IMR-90 (cell line): ENCODE measurements at regions not wholly inside any gene's neighbourhood (a gene's known extent, or its start where the extent isn't known, plus 50 kb on each side); places are given as distances from the start of the nearest gene placed in this dataset.

ENCODE experiments used
- ATAC-seq: fragments of 200-7000 bp; cut with Tn5 transposase; 2 replicates; pipeline ENCODE4 v1.9.1; 2020; ENCODE audit warnings: low read depth, mild to moderate bottlenecking, moderate library complexity
- BruUV-seq: library from RNA; stranded (reverse); fragments of 400-500 nt; replicated peaks from 2 replicates; lab custom pipeline; 2021; lab: Mats Ljungman, UMichigan
- CTCF ChIA-PET: fragments of 300-600 bp; formaldehyde crosslinking; extraction: SDS; loops from one replicate; lab custom pipeline; 2021; ENCODE audit warnings: antibody characterized with exemption; lab: Yijun Ruan, JAX
- POLR2A ChIA-PET: fragments of 300-600 bp; sonication (Branson Sonifier 250); formaldehyde crosslinking; loops from one replicate; lab custom pipeline; 2022; ENCODE audit warnings: antibody characterized with exemption; ENCODE audit not compliant: unreplicated experiment; lab: Charles Lee
- DNase-seq: peaks from one replicate; pipeline ENCODE4 v3.0.0; 2013
- H2AFZ ChIP-seq: replicated peaks from 2 replicates; pipeline ENCODE3; 2013; ENCODE audit warnings: low read length, mild to moderate bottlenecking; ENCODE audit not compliant: poor library complexity
- H2AK5ac ChIP-seq: 2 replicates; pipeline ENCODE4 v1.6.1; 2013; ENCODE audit warnings: low read depth, low read length, inconsistent platforms
- H2AK9ac ChIP-seq: replicated peaks from 2 replicates; pipeline ENCODE3; 2013; ENCODE audit warnings: mild to moderate bottlenecking, low read depth, low read length, moderate library complexity; ENCODE audit not compliant: poor library complexity
- H2BK120ac ChIP-seq: 2 replicates; pipeline ENCODE4 v1.6.1; 2013; ENCODE audit warnings: low read depth, low read length, inconsistent platforms
- H2BK15ac ChIP-seq: 3 replicates; pipeline ENCODE4 v1.6.1; 2013; ENCODE audit warnings: low read depth, low read length, inconsistent platforms
- H2BK20ac ChIP-seq: 2 replicates; pipeline ENCODE4 v1.6.1; 2013; ENCODE audit warnings: low read depth, mild to moderate bottlenecking, inconsistent platforms, low read length, moderate library complexity
- H2BK5ac ChIP-seq: 2 replicates; pipeline ENCODE4 v1.6.1; 2013; ENCODE audit warnings: mild to moderate bottlenecking, low read depth, low read length, inconsistent platforms; ENCODE audit not compliant: poor library complexity, severe bottlenecking
- H3K14ac ChIP-seq: replicated peaks from 2 replicates; pipeline ENCODE4 v1.6.1; 2013; ENCODE audit warnings: low read depth, low read length, inconsistent platforms
- H3K18ac ChIP-seq: 2 replicates; pipeline ENCODE4 v1.6.1; 2013; ENCODE audit warnings: low read depth, low read length, control low read depth
- H3K23ac ChIP-seq: 2 replicates; pipeline ENCODE4 v1.6.1; 2013; ENCODE audit warnings: low read depth, low read length, inconsistent platforms
- H3K27ac ChIP-seq: 2 replicates; pipeline ENCODE4 v1.5.1; 2013; ENCODE audit warnings: mild to moderate bottlenecking, control low read depth, low read length; ENCODE audit not compliant: insufficient read depth
- H3K27me3 ChIP-seq: 2 replicates; pipeline ENCODE4 v1.6.1; 2013; ENCODE audit warnings: low read length; ENCODE audit not compliant: control insufficient read depth, insufficient read depth
- H3K36me3 ChIP-seq: 2 replicates; pipeline ENCODE4 v1.6.1; 2013; ENCODE audit warnings: low read length, mixed read lengths; ENCODE audit not compliant: control insufficient read depth, insufficient read depth
- H3K4ac ChIP-seq: 2 replicates; pipeline ENCODE4 v1.6.1; 2013; ENCODE audit warnings: low read depth, low read length, inconsistent platforms
- H3K4me1 ChIP-seq: 2 replicates; pipeline ENCODE4 v1.6.1; 2013; ENCODE audit warnings: low read length, mixed read lengths; ENCODE audit not compliant: control insufficient read depth, insufficient read depth
- H3K4me2 ChIP-seq: 2 replicates; pipeline ENCODE4 v1.6.1; 2013; ENCODE audit warnings: low read depth, mild to moderate bottlenecking, control low read depth, low read length, moderate library complexity
- H3K4me3 ChIP-seq: 2 replicates; pipeline ENCODE4 v1.5.1; 2013; ENCODE audit warnings: low read depth, mild to moderate bottlenecking, control low read depth, low read length, moderate library complexity; ENCODE audit not compliant: insufficient read depth
- H3K56ac ChIP-seq: 2 replicates; pipeline ENCODE4 v1.6.1; 2013; ENCODE audit warnings: low read length, inconsistent platforms; ENCODE audit not compliant: insufficient read depth; ENCODE audit errors: extremely low read depth
- H3K79me1 ChIP-seq, 2 experiments: 2 replicates each; pipeline ENCODE4 v1.6.1; 2013; ENCODE audit warnings: low read length in 2 of 2, inconsistent platforms in 1 of 2, low read depth in 1 of 2
- H3K9ac ChIP-seq: 2 replicates; pipeline ENCODE4 v1.6.1; 2013; ENCODE audit warnings: low read depth, low read length, control low read depth
- H3K9me1 ChIP-seq: 2 replicates; pipeline ENCODE4 v1.6.1; 2013; ENCODE audit warnings: low read length, inconsistent platforms; ENCODE audit not compliant: insufficient read depth
- H3K9me3 ChIP-seq: 2 replicates; pipeline ENCODE4 v1.6.1; 2013; ENCODE audit warnings: low read length; ENCODE audit not compliant: control insufficient read depth, insufficient read depth
- H4K20me1 ChIP-seq: 2 replicates; pipeline ENCODE4 v1.6.1; 2013; ENCODE audit warnings: low read length, inconsistent platforms; ENCODE audit not compliant: insufficient read depth
- H4K5ac ChIP-seq: 2 replicates; pipeline ENCODE4 v1.6.1; 2013; ENCODE audit warnings: mild to moderate bottlenecking, low read depth, low read length, control low read depth
- H4K8ac ChIP-seq, 2 experiments: 2 replicates each; pipeline ENCODE4 v1.6.1; 2013; ENCODE audit warnings: low read depth in 2 of 2, low read length in 2 of 2, control low read depth in 1 of 2, inconsistent platforms in 1 of 2
- H4K91ac ChIP-seq: 2 replicates; pipeline ENCODE4 v1.6.1; 2013; ENCODE audit warnings: low read depth, low read length, inconsistent platforms; ENCODE audit not compliant: insufficient read depth
- BHLHE40 ChIP-seq: fragments of 150-350 bp; IDR thresholded peaks from 2 replicates; pipeline ENCODE4 v1.6.1; 2016; ENCODE audit warnings: mild to moderate bottlenecking, low read depth, low read length
- CEBPB ChIP-seq: IDR thresholded peaks from 2 replicates; pipeline ENCODE4 v1.6.1; 2012; ENCODE audit warnings: low read depth, low read length, improper control_type of control experiment
- CHD1 ChIP-seq: IDR thresholded peaks from 2 replicates; pipeline ENCODE4 v1.6.1; 2012; ENCODE audit warnings: low read depth, low read length, improper control_type of control experiment
- CTCF ChIP-seq: conservative IDR thresholded peaks from 2 replicates; pipeline ENCODE4 v1.5.1; 2012; ENCODE audit warnings: mild to moderate bottlenecking, low read depth, low read length, improper control_type of control experiment
- ELK1 ChIP-seq: fragments of 150-350 bp; IDR thresholded peaks from 2 replicates; pipeline ENCODE4 v1.6.1; 2016; ENCODE audit warnings: low read depth, mild to moderate bottlenecking, low read length, moderate library complexity, borderline replicate concordance
- FOS ChIP-seq: fragments of 150-350 bp; IDR thresholded peaks from 2 replicates; pipeline ENCODE4 v1.6.1; 2016; ENCODE audit warnings: low read depth, low read length
- MAFK ChIP-seq: IDR thresholded peaks from 2 replicates; pipeline ENCODE4 v1.6.1; 2012; ENCODE audit warnings: low read depth, low read length, improper control_type of control experiment
- MAZ ChIP-seq: IDR thresholded peaks from 2 replicates; pipeline ENCODE4 v1.6.1; 2012; ENCODE audit warnings: low read depth, mild to moderate bottlenecking, low read length, improper control_type of control experiment, moderate library complexity, borderline replicate concordance
- MXI1 ChIP-seq: IDR thresholded peaks from 2 replicates; pipeline ENCODE4 v1.6.1; 2012; ENCODE audit warnings: low read depth, mild to moderate bottlenecking, low read length, moderate library complexity, borderline replicate concordance
- NFE2L2 ChIP-seq: fragments of 150-350 bp; IDR thresholded peaks from 2 replicates; pipeline ENCODE4 v1.6.1; 2016; ENCODE audit warnings: low read depth, mild to moderate bottlenecking, low read length
- POLR2A ChIP-seq: IDR thresholded peaks from 2 replicates; pipeline ENCODE4 v1.6.1; 2012; ENCODE audit warnings: mild to moderate bottlenecking, low read depth, low read length
- RAD21 ChIP-seq: IDR thresholded peaks from 2 replicates; pipeline ENCODE4 v1.6.1; 2012; ENCODE audit warnings: low read length, improper control_type of control experiment
- RCOR1 ChIP-seq: IDR thresholded peaks from 2 replicates; pipeline ENCODE4 v1.6.1; 2012; ENCODE audit warnings: mild to moderate bottlenecking, low read length, improper control_type of control experiment; ENCODE audit not compliant: insufficient replicate concordance
- RFX5 ChIP-seq: IDR thresholded peaks from 2 replicates; pipeline ENCODE4 v1.8.0; 2012; ENCODE audit warnings: low read depth, mild to moderate bottlenecking, low read length, moderate library complexity
- SMC3 ChIP-seq: fragments of 150-350 bp; IDR thresholded peaks from 2 replicates; pipeline ENCODE4 v1.6.1; 2016; ENCODE audit warnings: low read depth, mild to moderate bottlenecking, antibody characterized with exemption, low read length, moderate library complexity
- USF2 ChIP-seq: fragments of 150-350 bp; IDR thresholded peaks from 2 replicates; pipeline ENCODE4 v1.6.1; 2017; ENCODE audit warnings: mild to moderate bottlenecking, antibody characterized with exemption, low read length, low read depth
- WGBS, 2 experiments: methylation state at CpG; one replicate each; pipeline versions ENCODE4 v1.1.5 to v1.1.7; 2013; ENCODE audit warnings: missing lambda C conversion rate in 2 of 2; ENCODE audit not compliant: insufficient read length in 1 of 2; ENCODE audit errors: extremely low coverage in 2 of 2; 5-methylcytosine and 5-hydroxymethylcytosine counted together
- dilution Hi-C: fragments of 300-500 bp; cut with HindIII; formaldehyde crosslinking; loops from one replicate; pipeline ENCODE4 v1.14.3; 2018; ENCODE audit warnings: low sequenced_read_pairs; ENCODE audit not compliant: unreplicated experiment
- in situ Hi-C: fragments of 300-500 bp; cut with MboI; formaldehyde crosslinking; loops from 3 replicates; pipeline ENCODE4 v1.14.3; 2019; ENCODE audit warnings: low sequenced_read_pairs, inconsistent platforms, mixed read lengths
- intact Hi-C: fragments of 100-400 bp; cut with micrococcal nuclease; formaldehyde crosslinking; loops from 2 replicates; pipeline ENCODE4 v1.10.0; 2022

- Histone ChIP-seq H3K56ac (no peak overlapping the region), H2AK5ac (no peak overlapping the region), H3K4me2 (no peak overlapping the region), H3K4me3 (no peak overlapping the region), H2AFZ (no peak overlapping the region), H2AK9ac (no peak overlapping the region), H3K23ac (no peak overlapping the region), H4K8ac (no peak overlapping the region), H4K5ac (no peak overlapping the region), H3K14ac (no peak overlapping the region), H3K18ac (no peak overlapping the region), H3K27ac (no peak overlapping the region), H2BK20ac (no peak overlapping the region), H4K91ac (no peak overlapping the region), H2BK120ac (no peak overlapping the region), H3K9ac (no peak overlapping the region), H3K9me1 (no peaks in the 10 kb centered on the region; the same call in 1 of the 2 replicates), H3K9me3 (no peaks in the 10 kb centered on the region), H2BK15ac (no peak overlapping the region), H3K27me3 (peaks cover 8% of the 10 kb centered on the region; the same call in 1 of the 2 replicates), H3K4ac (no peak overlapping the region), H4K20me1 (no peaks in the 10 kb centered on the region), H3K79me1 (no peaks in the 10 kb centered on the region), H3K36me3 (no peaks in the 10 kb centered on the region), H2BK5ac (no peak overlapping the region), H3K4me1 (peaks cover 2% of the 10 kb centered on the region)
- dilution Hi-C loops (no loop called here), in situ Hi-C loops (no loop called here), intact Hi-C loops (no loop called here)
- CTCF ChIA-PET: interaction anchor here (0.6 kb wide), 1 partner anchor 11 kb away, joined by 4 read pairs; no protein-coding TSS in a partner anchor
- no CpG with 5 or more reads among the region's 1 CpG for WGBS, 2 experiments
- ATAC-seq (0 out of 2 replicates have a peak, but pooled peaks have one; percentile 24), DNase-seq (no peak)
- TF ChIP-seq MAZ (no peak), MAFK (no peak), CEBPB (no peak), MXI1 (no peak), RCOR1 (no peak), POLR2A (no peak), CHD1 (no peak), FOS (no peak), BHLHE40 (no peak), CTCF (no peak), SMC3 (no peak), RFX5 (no peak), RAD21 (no peak), NFE2L2 (no peak), USF2 (no peak), ELK1 (no peak)
- no TSS peak for BruUV-seq
- POLR2A ChIA-PET: no interaction called here
These were observed 283.5 kb upstream of the ROPN1 start for GRCh38 chr3:124275412-124275811.
